ENCODE measurements at regions not wholly inside any gene's neighbourhood (a gene's known extent, or its start where the extent isn't known, plus 50 kb on each side); places are given as distances from the start of the nearest gene placed in this dataset.

- no peak for DNase-seq (ENCODE audit: low spot score in 2 of 2)
- H3K4me3 ChIP-seq, result no peak overlapping the region
- H3K4me1 ChIP-seq, result no peaks in the 10 kb centered on the region
- 85 to 93% methylated on average over 3 to 4 of the region's 4 CpGs for whole genome bisulfite sequencing, 2 donors
- no peaks in the 10 kb centered on the region for H3K9me3 ChIP-seq
- no peak overlapping the region for H3K27ac ChIP-seq
- no peaks in the 10 kb centered on the region for H3K27me3 ChIP-seq
- no peak for TF ChIP-seq EP300 (IDR thresholded peaks at IDR 0.05)
- TF ChIP-seq, protein P1, sequence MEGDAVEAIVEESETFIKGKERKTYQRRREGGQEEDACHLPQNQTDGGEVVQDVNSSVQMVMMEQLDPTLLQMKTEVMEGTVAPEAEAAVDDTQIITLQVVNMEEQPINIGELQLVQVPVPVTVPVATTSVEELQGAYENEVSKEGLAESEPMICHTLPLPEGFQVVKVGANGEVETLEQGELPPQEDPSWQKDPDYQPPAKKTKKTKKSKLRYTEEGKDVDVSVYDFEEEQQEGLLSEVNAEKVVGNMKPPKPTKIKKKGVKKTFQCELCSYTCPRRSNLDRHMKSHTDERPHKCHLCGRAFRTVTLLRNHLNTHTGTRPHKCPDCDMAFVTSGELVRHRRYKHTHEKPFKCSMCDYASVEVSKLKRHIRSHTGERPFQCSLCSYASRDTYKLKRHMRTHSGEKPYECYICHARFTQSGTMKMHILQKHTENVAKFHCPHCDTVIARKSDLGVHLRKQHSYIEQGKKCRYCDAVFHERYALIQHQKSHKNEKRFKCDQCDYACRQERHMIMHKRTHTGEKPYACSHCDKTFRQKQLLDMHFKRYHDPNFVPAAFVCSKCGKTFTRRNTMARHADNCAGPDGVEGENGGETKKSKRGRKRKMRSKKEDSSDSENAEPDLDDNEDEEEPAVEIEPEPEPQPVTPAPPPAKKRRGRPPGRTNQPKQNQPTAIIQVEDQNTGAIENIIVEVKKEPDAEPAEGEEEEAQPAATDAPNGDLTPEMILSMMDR (IDR thresholded peaks at IDR 0.05), result no peak
- no peak for TF ChIP-seq POLR2A (IDR thresholded peaks at IDR 0.05)
- H3K36me3 ChIP-seq, result no peaks in the 10 kb centered on the region
Measured at GRCh38 chr3:124492824-124493223, 237.4 kb upstream of the UMPS start.

DNA sequence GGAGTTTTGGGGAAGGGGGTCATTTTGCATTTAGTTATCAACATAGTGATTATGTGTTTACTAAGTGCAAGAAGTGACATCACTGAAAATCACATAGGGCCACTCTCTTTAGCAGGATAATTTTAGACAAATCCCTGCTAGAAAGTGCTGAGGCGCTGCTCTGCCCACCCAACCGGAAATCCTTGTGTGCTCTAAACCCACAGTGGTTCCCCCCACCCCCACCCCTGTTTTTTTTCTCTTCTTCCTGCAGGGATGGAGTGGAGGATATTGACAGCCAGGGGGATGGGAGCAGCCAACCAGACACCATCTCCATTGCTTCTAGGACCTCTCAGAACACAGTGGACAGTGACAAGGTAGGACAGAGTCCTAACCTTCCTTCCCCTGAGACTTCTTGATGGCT lies 234.2 kb upstream of the UMPS start:
- Histone ChIP-seq H3K4me3 (no peak overlapping the region), H3K27me3 (no peaks in the 10 kb centered on the region), H3K36me3 (no peaks in the 10 kb centered on the region), H3K4me1 (no peaks in the 10 kb centered on the region), H3K9me3 (no peaks in the 10 kb centered on the region), H3K27ac (no peak overlapping the region)
- WGBS, 2 donors, result 55 to 62% methylated on average over 2 of the region's 2 CpGs
- TF ChIP-seq, protein P1 (IDR thresholded peaks at IDR 0.05), result no peak
- TF ChIP-seq EP300 (IDR thresholded peaks at IDR 0.05) (no peak), POLR2A (IDR thresholded peaks at IDR 0.05) (no peak)
- DNase-seq (ENCODE audit: low spot score in 2 of 2), result no peak

- no peaks in the 10 kb centered on the region for H3K4me1 ChIP-seq
- H3K27me3 ChIP-seq, result no peaks in the 10 kb centered on the region
- H3K9me3 ChIP-seq, result no peaks in the 10 kb centered on the region
- DNase-seq (ENCODE audit: low spot score in 2 of 2), result no peak
- H3K4me3 ChIP-seq, result no peak overlapping the region
- 71 to 78% methylated on average over 1 of the region's 1 CpG for WGBS, 2 donors
- H3K36me3 ChIP-seq, result no peaks in the 10 kb centered on the region
- TF ChIP-seq EP300 (IDR thresholded peaks at IDR 0.05) (no peak), POLR2A (IDR thresholded peaks at IDR 0.05) (no peak)
- TF ChIP-seq, protein P1 (IDR thresholded peaks at IDR 0.05), result no peak
- no peak overlapping the region for H3K27ac ChIP-seq
Measured at GRCh38 chr3:124497487-124497886, 232.8 kb upstream of the UMPS start.

- 92 to 95% methylated on average over 4 of the region's 4 CpGs for WGBS, 2 donors
- H3K27ac ChIP-seq, result no peak overlapping the region
Measured at GRCh38 chr3:124498891-124499290, 231.4 kb upstream of the UMPS start.

GRCh38 chr3:124504332-124505059 lies 225.8 kb upstream of the UMPS start:
- 0 to 22% methylated on average over 1 of the region's 1 CpG for WGBS, 2 donors
- Histone ChIP-seq H3K4me1 (peaks cover 0 to 9% (median 0%) of the 10 kb centered on the region in 4 donors), H3K36me3 (no peaks in the 10 kb centered on the region), H3K27ac (no peak overlapping the region), H3K9me3 (no peaks in the 10 kb centered on the region), H3K27me3 (no peaks in the 10 kb centered on the region), H3K4me3 (no peak overlapping the region)
- TF ChIP-seq POLR2A (IDR thresholded peaks at IDR 0.05) (no peak), EP300 (IDR thresholded peaks at IDR 0.05) (no peak)
- TF ChIP-seq, protein P1 (IDR thresholded peaks at IDR 0.05), result no peak
- no peak for DNase-seq (ENCODE audit: low spot score in 2 of 2)

More at GRCh38 chr3:124498891-124499290, 231.4 kb upstream of the UMPS start:
- no peak for DNase-seq (ENCODE audit: low spot score in 2 of 2)
- no peaks in the 10 kb centered on the region for H3K4me1 ChIP-seq
- H3K4me3 ChIP-seq, result no peak overlapping the region
- TF ChIP-seq POLR2A (IDR thresholded peaks at IDR 0.05) (no peak), EP300 (IDR thresholded peaks at IDR 0.05) (no peak)
- TF ChIP-seq, protein P1 (IDR thresholded peaks at IDR 0.05), result no peak
- H3K27me3 ChIP-seq, result no peaks in the 10 kb centered on the region
- H3K9me3 ChIP-seq, result no peaks in the 10 kb centered on the region
- no peaks in the 10 kb centered on the region for H3K36me3 ChIP-seq
